ENCODE measurements at regions not wholly inside any gene's neighbourhood (a gene's known extent, or its start where the extent isn't known, plus 50 kb on each side); places are given as distances from the start of the nearest gene placed in this dataset.
"Not testable (repeated sequence)": the region's sequence is repeated elsewhere in the genome, so short reads cannot be mapped to it uniquely, and the experiment has no call there.

DNA sequence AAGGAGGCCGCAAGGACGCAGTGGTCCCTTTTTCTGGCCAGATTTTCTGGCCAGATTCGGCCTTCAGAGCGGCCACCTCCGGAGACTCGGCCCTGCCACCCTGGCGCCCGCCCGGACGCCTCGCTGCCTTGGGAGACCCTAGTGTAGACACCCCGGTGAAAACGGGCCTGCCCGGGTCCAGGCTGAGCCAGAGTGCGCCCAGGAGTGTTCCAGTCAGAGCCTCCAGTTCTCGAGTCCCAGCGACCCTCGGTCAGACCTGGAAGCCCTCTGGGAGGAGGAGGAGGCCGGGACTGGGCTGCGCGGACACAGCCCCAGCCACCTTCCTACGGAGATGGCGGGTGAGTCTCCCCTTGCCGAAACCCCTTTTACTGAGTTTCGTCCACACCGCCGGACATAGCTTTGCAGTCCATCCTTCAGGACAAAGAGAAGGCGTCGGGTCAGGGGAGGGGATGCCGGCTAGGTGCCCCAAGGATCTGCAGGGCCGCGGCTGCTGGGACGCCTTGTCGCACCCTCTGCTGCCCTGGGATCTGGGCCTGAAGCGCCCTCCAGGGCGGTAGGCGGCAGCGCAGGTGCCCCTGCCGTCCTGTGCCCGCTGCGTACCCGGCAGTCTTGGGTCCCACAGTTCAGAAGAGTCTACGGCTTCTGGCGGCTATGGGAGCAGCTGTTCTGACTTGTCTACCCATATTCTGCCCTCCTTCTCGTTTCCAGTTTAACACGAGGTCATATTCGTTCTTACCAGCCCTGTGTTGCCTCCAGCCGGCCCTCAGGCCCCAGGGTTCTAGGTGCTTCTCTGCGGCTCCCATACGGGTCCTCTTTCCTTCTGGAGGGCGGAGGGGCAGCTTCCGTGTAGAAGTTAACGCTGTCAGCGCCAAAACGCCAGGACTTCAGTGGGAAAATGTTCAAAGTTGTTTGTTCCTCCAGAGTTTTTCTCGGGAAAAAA is 1771.7 kb upstream of the CDH9 start:
- DNase-seq (ENCODE audit: low read depth) = no peak

GRCh38 chr5:28808967-28809810 is 1770.8 kb upstream of the CDH9 start:
- DNase-seq (ENCODE audit: low read depth) = no peak

DNA sequence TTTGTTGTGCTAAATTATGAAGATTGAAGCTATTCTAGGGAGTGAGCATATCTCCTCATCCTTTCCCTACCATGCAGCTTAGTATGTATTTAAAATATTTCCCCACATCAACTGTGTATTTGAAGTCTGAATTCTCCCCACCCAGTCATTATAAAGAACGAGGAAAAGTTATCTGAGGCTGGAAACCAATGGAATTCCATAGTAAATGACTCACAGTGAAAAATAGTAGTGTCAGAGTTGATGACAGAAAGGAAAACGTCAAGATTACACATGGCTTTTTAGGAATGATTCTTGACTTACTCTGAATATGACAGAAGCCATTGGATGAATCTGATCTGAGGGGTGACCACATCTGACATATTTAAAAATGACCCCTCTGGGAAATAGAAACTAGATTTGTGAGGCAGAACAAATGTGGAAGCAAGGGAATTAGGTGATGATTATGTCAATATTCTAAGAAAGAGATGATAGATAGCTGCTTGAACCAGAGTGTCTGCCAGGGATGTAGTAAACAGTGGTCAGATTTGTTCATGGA is 1768.9 kb upstream of the CDH9 start:
- DNase-seq (ENCODE audit: low read depth) = no peak

- not testable (repeated sequence) for DNase-seq (ENCODE audit: low read depth)
Measured at GRCh38 chr5:28799035-28799434, 1760.6 kb upstream of the CDH9 start.

- DNase-seq (ENCODE audit: low read depth) = no peak
Measured at GRCh38 chr5:28788954-28789353, 1750.6 kb upstream of the CDH9 start.

GRCh38 chr5:28780083-28780692 is 1741.8 kb upstream of the CDH9 start:
- DNase-seq (ENCODE audit: low read depth) = no peak

GRCh38 chr5:28779161-28779754 is 1740.9 kb upstream of the CDH9 start:
- peak; percentile 1 for DNase-seq (ENCODE audit: low read depth)

DNA sequence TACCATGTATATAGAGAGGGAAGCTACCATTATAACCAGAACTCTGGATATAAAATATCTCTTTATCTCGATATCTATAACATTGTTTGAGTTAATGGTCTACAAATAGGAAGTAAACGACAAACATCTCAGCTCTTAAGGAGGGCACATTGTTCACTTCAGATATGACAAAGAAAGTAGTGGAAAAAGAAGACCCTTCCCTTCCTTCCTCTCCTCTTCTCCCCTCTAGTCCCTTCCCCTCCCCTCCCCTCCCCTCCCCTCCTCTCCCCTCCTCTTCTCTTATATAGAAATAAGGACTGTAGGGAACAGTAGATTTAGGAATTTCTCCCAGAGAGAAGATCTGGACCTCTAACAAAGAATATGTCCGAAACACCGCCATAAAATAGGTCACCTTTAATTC is 1731.9 kb upstream of the CDH9 start:
- no peak for DNase-seq (ENCODE audit: low read depth)

DNA sequence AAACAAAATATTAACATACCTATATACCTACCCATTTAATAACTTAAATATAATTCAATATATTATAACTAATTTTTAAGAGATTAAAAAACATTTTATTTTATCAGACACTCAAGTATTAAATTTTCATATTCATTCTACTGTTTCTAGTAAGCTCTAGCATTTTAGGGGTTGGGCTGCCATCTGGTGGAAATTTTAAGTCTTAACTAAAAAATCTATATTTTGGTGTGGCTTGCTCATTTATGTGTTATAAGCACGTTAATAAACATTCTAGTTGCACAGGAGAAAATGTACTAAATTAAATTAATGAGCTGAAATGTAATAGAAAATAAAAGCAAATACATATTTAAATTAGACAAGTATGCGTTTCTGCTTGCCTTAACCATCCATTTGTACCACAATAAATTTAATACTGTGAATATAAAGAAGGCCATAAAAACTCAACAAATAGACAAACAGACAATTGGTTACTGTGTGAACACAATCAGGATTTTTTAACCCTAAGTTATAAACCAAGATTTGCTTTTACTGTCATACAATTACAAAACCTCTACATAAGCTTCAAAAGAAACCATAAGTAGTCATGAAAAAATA is 1728.3 kb upstream of the CDH9 start:
- peak; percentile 8 for DNase-seq (ENCODE audit: low read depth)

- DNase-seq (ENCODE audit: low read depth) = no peak
Measured at GRCh38 chr5:28751396-28751795, 1713.0 kb upstream of the CDH9 start.

- no peak for DNase-seq (ENCODE audit: low read depth)
Measured at GRCh38 chr5:28750251-28750650, 1711.9 kb upstream of the CDH9 start.

- no peak for DNase-seq (ENCODE audit: low read depth)
Measured at GRCh38 chr5:28748446-28748845, 1710.1 kb upstream of the CDH9 start.

DNA sequence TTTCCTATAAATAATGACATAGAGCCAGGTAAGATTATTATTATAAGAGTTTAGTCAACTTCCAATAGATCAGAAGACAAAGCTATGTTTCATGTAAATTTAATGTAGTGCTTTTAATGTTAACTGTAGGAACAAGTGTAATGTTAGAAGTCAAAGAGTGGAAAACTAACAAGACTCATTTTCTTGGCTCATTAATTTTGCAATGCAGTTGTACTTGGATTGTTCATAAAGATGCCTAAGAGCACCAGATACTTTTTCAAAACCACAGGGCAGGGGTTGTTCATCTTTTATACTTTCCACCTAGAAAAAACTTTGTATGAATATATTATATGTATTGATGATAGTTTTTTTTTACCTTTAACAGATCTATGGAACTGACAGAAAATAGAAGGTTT is 1705.3 kb upstream of the CDH9 start:
- no peak for DNase-seq (ENCODE audit: low read depth)

GRCh38 chr5:28743025-28743715 is 1704.8 kb upstream of the CDH9 start:
- DNase-seq (ENCODE audit: low read depth) = no peak

DNA sequence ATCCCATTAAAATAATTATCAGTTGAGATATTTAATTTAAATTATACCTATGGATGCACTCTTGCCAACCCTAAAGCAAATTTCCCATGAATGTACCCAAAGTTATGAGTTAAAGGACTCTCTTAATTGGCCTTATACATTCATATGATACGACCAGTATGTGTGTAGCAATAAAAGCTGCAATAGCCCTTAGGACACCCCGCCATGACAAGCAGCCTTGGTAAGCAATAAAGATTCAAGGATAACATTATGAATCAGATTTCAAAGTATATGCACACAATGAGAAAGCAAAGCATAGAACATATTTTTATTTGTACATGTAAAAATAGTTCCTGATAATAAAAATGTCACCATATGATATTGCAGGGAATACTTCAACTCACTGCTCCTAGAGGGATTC is 1699.3 kb upstream of the CDH9 start:
- no peak for DNase-seq (ENCODE audit: low read depth)

- no peak for DNase-seq (ENCODE audit: low read depth)
Measured at GRCh38 chr5:28737222-28737621, 1698.8 kb upstream of the CDH9 start.

DNA sequence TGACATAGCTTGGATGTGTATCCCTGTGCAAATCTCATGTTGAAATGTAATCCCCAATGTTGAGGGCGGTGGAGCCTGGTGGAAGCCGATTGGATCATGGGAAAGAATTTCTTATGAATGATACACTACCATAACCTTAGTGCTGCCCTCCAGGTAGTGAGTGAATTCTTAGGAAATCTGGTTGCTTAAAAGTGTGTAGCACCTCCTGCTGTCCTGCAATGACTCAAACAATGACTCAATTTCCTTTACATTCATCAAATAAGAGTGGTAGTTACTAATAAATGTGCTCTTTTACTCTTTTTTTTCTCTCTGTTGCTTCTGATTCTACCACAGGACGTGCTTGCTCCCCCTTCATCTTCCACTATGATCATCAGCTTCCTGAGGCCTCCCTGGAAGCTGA is 1696.0 kb upstream of the CDH9 start:
- no peak for DNase-seq (ENCODE audit: low read depth)

GRCh38 chr5:28729067-28729466 is 1690.7 kb upstream of the CDH9 start:
- DNase-seq (ENCODE audit: low read depth) = no peak

GRCh38 chr5:28726815-28727214 is 1688.4 kb upstream of the CDH9 start:
- no peak for DNase-seq (ENCODE audit: low read depth)

GRCh38 chr5:28725001-28725400 is 1686.6 kb upstream of the CDH9 start:
- DNase-seq (ENCODE audit: low read depth) = no peak

Measured in forelimb muscle (tissue), 1 donor.